Right ventricle myocardium superior (tissue), 1 donor: ENCODE measurements at regions not wholly inside any gene's neighbourhood (a gene's known extent, or its start where the extent isn't known, plus 50 kb on each side); places are given as distances from the start of the nearest gene placed in this dataset.
"Not testable (repeated sequence)": the region's sequence is repeated elsewhere in the genome, so short reads cannot be mapped to it uniquely, and the experiment has no call there.

Source experiments
- ATAC-seq: fragments of 200-7000 bp; cut with Tn5 transposase; one replicate; pipeline ENCODE4 v1.9.1; 2020; ENCODE audit warnings: mild to moderate bottlenecking; ENCODE audit not compliant: poor library complexity
- DNase-seq: peaks from one replicate; pipeline ENCODE4 v3.0.0-alpha.2; 2020
- intact Hi-C: fragments of 100-400 bp; cut with DNase I; formaldehyde crosslinking; loops from one replicate; pipeline ENCODE4 v1.11.2; 2022
- donor health status: DM: no; HTN: yes; CAD: no; lungs with severe emphysema.

- intact Hi-C loops = no loop called here
- ATAC-seq = no peak
- no peak for DNase-seq
Observed at GRCh38 chr18:4705894-4706293, 250.8 kb upstream of the DLGAP1 start.

- DNase-seq (no peak), ATAC-seq (no peak)
- intact Hi-C loops = no loop called here
Observed at GRCh38 chr18:4704781-4705180, 249.7 kb upstream of the DLGAP1 start.

GRCh38 chr18:4691836-4692235 is 236.7 kb upstream of the DLGAP1 start:
- no peak for ATAC-seq
- intact Hi-C loops = no loop called here
- no peak for DNase-seq

GRCh38 chr18:4678685-4679084 is 223.6 kb upstream of the DLGAP1 start:
- DNase-seq, intact Hi-C loops, ATAC-seq: not testable (repeated sequence)

- no peak for ATAC-seq
- DNase-seq = no peak
- intact Hi-C loops = no loop called here
Observed at GRCh38 chr18:4677006-4677405, 221.9 kb upstream of the DLGAP1 start.

- DNase-seq (no peak), ATAC-seq (no peak)
- intact Hi-C loops = no loop called here
Observed at GRCh38 chr18:4672162-4672561, 217.1 kb upstream of the DLGAP1 start.

- intact Hi-C loops = no loop called here
- no peak for ATAC-seq
- DNase-seq = no peak
Observed at GRCh38 chr18:4658804-4659203, 203.7 kb upstream of the DLGAP1 start.

- intact Hi-C loops = no loop called here
- DNase-seq (no peak), ATAC-seq (no peak)
Observed at GRCh38 chr18:4653418-4653817, 198.3 kb upstream of the DLGAP1 start.

- DNase-seq = no peak
- intact Hi-C loops = no loop called here
- no peak for ATAC-seq
Observed at GRCh38 chr18:4641771-4642368, 186.8 kb upstream of the DLGAP1 start.

GRCh38 chr18:4640349-4641012 is 185.4 kb upstream of the DLGAP1 start:
- no peak for DNase-seq
- intact Hi-C loops = no loop called here
- ATAC-seq = no peak

GRCh38 chr18:4639628-4640310 is 184.7 kb upstream of the DLGAP1 start:
- DNase-seq (no peak), ATAC-seq (no peak)
- intact Hi-C loops = no loop called here

GRCh38 chr18:4638680-4639079 is 183.6 kb upstream of the DLGAP1 start:
- intact Hi-C loops = no loop called here
- ATAC-seq (no peak), DNase-seq (no peak)

GRCh38 chr18:4637876-4638275 is 182.8 kb upstream of the DLGAP1 start:
- DNase-seq (no peak), ATAC-seq (no peak)
- intact Hi-C loops = no loop called here

GRCh38 chr18:4636967-4637366 is 181.9 kb upstream of the DLGAP1 start:
- DNase-seq (no peak), ATAC-seq (no peak)
- intact Hi-C loops = no loop called here

- intact Hi-C loops = no loop called here
- DNase-seq (no peak), ATAC-seq (no peak)
Observed at GRCh38 chr18:4631239-4631638, 176.1 kb upstream of the DLGAP1 start.

GRCh38 chr18:4605212-4605611 is 150.1 kb upstream of the DLGAP1 start:
- DNase-seq (no peak), ATAC-seq (no peak)
- intact Hi-C loops = no loop called here

- no peak for ATAC-seq
- intact Hi-C loops = no loop called here
- DNase-seq = no peak
Observed at GRCh38 chr18:4603955-4604354, 148.8 kb upstream of the DLGAP1 start.

GRCh38 chr18:4599312-4599711 is 144.2 kb upstream of the DLGAP1 start:
- intact Hi-C loops = no loop called here
- ATAC-seq (no peak), DNase-seq (no peak)

- intact Hi-C loops = no loop called here
- DNase-seq = no peak
- ATAC-seq = no peak
Observed at GRCh38 chr18:4597301-4597700, 142.2 kb upstream of the DLGAP1 start.

GRCh38 chr18:4593895-4594294 is 138.8 kb upstream of the DLGAP1 start:
- no peak for ATAC-seq
- DNase-seq = no peak
- intact Hi-C loops = no loop called here
